Neural cell (in vitro differentiated cells): ENCODE measurements at regions not wholly inside any gene's neighbourhood (a gene's known extent, or its start where the extent isn't known, plus 50 kb on each side); places are given as distances from the start of the nearest gene placed in this dataset.

Source experiments
- H2AFZ ChIP-seq: fragments of 200-600, 300-800 bp; sonication (generic), shearing (Covaris generic); 2 replicates; pipeline ENCODE4 v1.6.0; 2014; ENCODE audit warnings: low read depth, mild to moderate bottlenecking, antibody characterized with exemption, low read length, moderate library complexity
- H3F3A ChIP-seq: fragments of 200-600 bp; shearing (Covaris generic); 2 replicates; pipeline ENCODE4 v1.6.1; 2016; ENCODE audit warnings: mild to moderate bottlenecking, moderate library complexity, mixed read lengths, antibody characterized with exemption, low read length; ENCODE audit not compliant: insufficient read depth, poor library complexity, severe bottlenecking
- H3K27ac ChIP-seq: fragments of 200-600, 300-800 bp; sonication (generic), shearing (Covaris generic); 2 replicates; pipeline ENCODE4 v1.5.1; 2014; ENCODE audit warnings: mild to moderate bottlenecking, low read length, moderate library complexity
- H3K27me3 ChIP-seq: fragments of 300-800, 200-600 bp; sonication (generic), shearing (Covaris generic); 2 replicates; pipeline ENCODE4 v1.6.0; 2014; ENCODE audit warnings: mild to moderate bottlenecking, low read depth, low read length, moderate library complexity; ENCODE audit not compliant: insufficient read depth
- H3K36me3 ChIP-seq: fragments of 300-800, 200-600 bp; sonication (generic), shearing (Covaris generic); 2 replicates; pipeline ENCODE4 v1.5.1; 2014; ENCODE audit warnings: mild to moderate bottlenecking, antibody characterized with exemption, low read length, moderate library complexity; ENCODE audit not compliant: insufficient read depth
- H3K4me2 ChIP-seq: fragments of 300-800, 200-600 bp; sonication (generic), shearing (Covaris generic); 2 replicates; pipeline ENCODE4 v1.6.0; 2014; ENCODE audit warnings: mild to moderate bottlenecking, low read length
- H3K4me3 ChIP-seq: fragments of 300-800, 200-600 bp; sonication (generic), shearing (Covaris generic); 2 replicates; pipeline ENCODE4 v1.5.1; 2014; ENCODE audit warnings: mild to moderate bottlenecking, low read length, moderate library complexity
- H3K79me2 ChIP-seq: fragments of 200-600 bp; shearing (Covaris generic); replicated peaks from 2 replicates; pipeline ENCODE4 v1.6.0; 2014; ENCODE audit warnings: mild to moderate bottlenecking, low read length, moderate library complexity; ENCODE audit not compliant: insufficient read depth
- H3K9ac ChIP-seq: fragments of 300-800, 200-600 bp; sonication (generic), shearing (Covaris generic); 2 replicates; pipeline ENCODE4 v1.6.1; 2016; ENCODE audit warnings: mild to moderate bottlenecking, low read length, mixed read lengths
- H3K9me2 ChIP-seq: fragments of 200-600 bp; shearing (Covaris generic); 2 replicates; pipeline ENCODE4 v1.6.1; 2016; ENCODE audit warnings: mild to moderate bottlenecking, low read length, mixed read lengths; ENCODE audit not compliant: insufficient read depth
- H3K9me3 ChIP-seq: fragments of 200-600, 300-800 bp; sonication (generic), shearing (Covaris generic); 2 replicates; pipeline ENCODE4 v1.6.1; 2016; ENCODE audit warnings: mild to moderate bottlenecking, mixed run types, low read length, moderate library complexity, mixed read lengths
- H4K20me1 ChIP-seq: fragments of 200-600 bp; shearing (Covaris generic); 2 replicates; pipeline ENCODE4 v1.6.1; 2016; ENCODE audit warnings: mild to moderate bottlenecking, mixed run types; ENCODE audit not compliant: insufficient read depth
- EP300 ChIP-seq: fragments of 450-650 bp; conservative IDR thresholded peaks from 2 replicates; pipeline ENCODE4 v1.6.1; 2014; ENCODE audit warnings: antibody characterized with exemption, mild to moderate bottlenecking, moderate library complexity; ENCODE audit not compliant: poor library complexity, severe bottlenecking
- EZH2 ChIP-seq: fragments of 200-600, 300-800 bp; shearing (Covaris generic), sonication (generic); IDR thresholded peaks from 2 replicates; pipeline ENCODE4 v1.6.1; 2014; ENCODE audit warnings: antibody characterized with exemption, low read length, borderline replicate concordance, mild to moderate bottlenecking; ENCODE audit not compliant: insufficient read depth, poor library complexity, severe bottlenecking
- MXI1 ChIP-seq: fragments of 450-650 bp; conservative IDR thresholded peaks from 2 replicates; pipeline ENCODE4 v1.6.1; 2014; ENCODE audit warnings: antibody characterized with exemption, mild to moderate bottlenecking; ENCODE audit not compliant: poor library complexity, severe bottlenecking
- POLR2AphosphoS5 ChIP-seq: IDR thresholded peaks from 2 replicates; pipeline ENCODE4 v1.6.1; 2012
- RAD21 ChIP-seq: fragments of 450-650 bp; conservative IDR thresholded peaks from 2 replicates; pipeline ENCODE4 v1.6.1; 2014; ENCODE audit warnings: antibody characterized with exemption, mild to moderate bottlenecking, moderate library complexity
- SMC3 ChIP-seq: fragments of 450-650 bp; conservative IDR thresholded peaks from 2 replicates; pipeline ENCODE4 v1.6.1; 2014; ENCODE audit warnings: antibody characterized with exemption, mild to moderate bottlenecking, moderate library complexity; ENCODE audit not compliant: poor library complexity
- TAF1 ChIP-seq: IDR thresholded peaks from 2 replicates; pipeline ENCODE4 v1.6.1; 2012; ENCODE audit warnings: low read depth
- TF ChIP-seq, protein P1 (sequence below): IDR thresholded peaks from 2 replicates; pipeline ENCODE4 v1.6.1; 2012; ENCODE audit warnings: borderline replicate concordance
- TF ChIP-seq, protein P2 (sequence below): fragments of 450-650 bp; IDR thresholded peaks from 2 replicates; pipeline ENCODE4 v1.5.1; 2014; ENCODE audit warnings: antibody characterized with exemption, mild to moderate bottlenecking, moderate library complexity; ENCODE audit not compliant: poor library complexity, severe bottlenecking

DNA sequence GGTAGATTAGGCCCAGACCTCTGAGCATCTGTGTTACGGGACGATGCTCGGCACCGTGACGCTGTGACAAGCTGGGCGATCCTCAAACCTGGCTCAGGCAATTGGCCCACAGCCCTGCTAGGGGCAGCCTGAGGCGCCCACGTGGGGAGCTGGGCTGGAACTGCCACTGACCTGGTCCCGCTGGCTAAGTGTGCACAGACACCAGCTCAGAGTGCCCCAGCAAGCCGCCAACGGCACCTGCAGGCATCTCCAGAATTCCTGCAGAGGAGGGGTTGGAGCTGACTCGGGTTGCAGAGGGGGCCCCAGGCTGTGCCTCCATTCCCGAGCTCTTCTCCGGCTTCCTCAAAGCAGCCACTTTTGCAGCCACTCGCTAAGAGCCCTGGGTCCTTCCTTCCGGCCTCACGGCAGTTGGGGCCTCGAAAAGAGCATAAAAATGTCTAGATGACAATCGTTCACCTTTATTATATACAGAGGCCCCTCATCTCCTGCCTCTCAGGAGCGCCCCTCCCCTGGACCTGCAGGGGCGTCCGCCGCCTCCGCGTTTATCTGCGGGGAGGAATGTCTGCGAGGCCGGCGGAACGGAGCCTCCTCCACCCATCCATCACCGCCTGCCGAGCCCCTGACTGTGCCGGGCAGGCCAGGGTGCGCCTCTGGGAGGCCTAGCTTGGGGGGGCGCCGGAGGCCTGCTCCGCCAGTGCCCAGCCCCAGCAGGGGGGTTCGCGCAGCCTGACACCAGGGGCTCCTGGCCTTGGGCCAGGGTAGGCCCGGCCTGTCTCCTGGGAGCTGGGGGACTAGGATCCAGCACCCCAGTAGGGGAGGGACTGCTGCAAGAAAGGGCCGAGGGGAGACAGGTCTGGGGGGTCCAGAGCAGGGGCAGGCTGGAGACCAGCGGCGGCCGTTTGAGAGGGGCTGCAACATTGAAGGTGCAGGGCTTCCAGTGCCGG, 144.9 kb downstream of the BARX1 start:
- Histone ChIP-seq H4K20me1 (no peaks in the 10 kb centered on the region), H2AFZ (no peak overlapping the region), H3F3A (no peaks in the 10 kb centered on the region), H3K4me3 (no peak overlapping the region), H3K4me2 (no peak overlapping the region), H3K9me3 (no peaks in the 10 kb centered on the region), H3K27ac (no peak overlapping the region), H3K9ac (no peak overlapping the region), H3K9me2 (no peaks in the 10 kb centered on the region), H3K36me3 (no peaks in the 10 kb centered on the region), H3K27me3 (no peaks in the 10 kb centered on the region), H3K79me2 (no peaks in the 10 kb centered on the region)
- TF ChIP-seq EZH2 = no peak
- TF ChIP-seq SMC3 = no peak
- TF ChIP-seq, protein P1, sequence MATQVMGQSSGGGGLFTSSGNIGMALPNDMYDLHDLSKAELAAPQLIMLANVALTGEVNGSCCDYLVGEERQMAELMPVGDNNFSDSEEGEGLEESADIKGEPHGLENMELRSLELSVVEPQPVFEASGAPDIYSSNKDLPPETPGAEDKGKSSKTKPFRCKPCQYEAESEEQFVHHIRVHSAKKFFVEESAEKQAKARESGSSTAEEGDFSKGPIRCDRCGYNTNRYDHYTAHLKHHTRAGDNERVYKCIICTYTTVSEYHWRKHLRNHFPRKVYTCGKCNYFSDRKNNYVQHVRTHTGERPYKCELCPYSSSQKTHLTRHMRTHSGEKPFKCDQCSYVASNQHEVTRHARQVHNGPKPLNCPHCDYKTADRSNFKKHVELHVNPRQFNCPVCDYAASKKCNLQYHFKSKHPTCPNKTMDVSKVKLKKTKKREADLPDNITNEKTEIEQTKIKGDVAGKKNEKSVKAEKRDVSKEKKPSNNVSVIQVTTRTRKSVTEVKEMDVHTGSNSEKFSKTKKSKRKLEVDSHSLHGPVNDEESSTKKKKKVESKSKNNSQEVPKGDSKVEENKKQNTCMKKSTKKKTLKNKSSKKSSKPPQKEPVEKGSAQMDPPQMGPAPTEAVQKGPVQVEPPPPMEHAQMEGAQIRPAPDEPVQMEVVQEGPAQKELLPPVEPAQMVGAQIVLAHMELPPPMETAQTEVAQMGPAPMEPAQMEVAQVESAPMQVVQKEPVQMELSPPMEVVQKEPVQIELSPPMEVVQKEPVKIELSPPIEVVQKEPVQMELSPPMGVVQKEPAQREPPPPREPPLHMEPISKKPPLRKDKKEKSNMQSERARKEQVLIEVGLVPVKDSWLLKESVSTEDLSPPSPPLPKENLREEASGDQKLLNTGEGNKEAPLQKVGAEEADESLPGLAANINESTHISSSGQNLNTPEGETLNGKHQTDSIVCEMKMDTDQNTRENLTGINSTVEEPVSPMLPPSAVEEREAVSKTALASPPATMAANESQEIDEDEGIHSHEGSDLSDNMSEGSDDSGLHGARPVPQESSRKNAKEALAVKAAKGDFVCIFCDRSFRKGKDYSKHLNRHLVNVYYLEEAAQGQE = no peak
- TF ChIP-seq TAF1 = no peak
- TF ChIP-seq, protein P2, sequence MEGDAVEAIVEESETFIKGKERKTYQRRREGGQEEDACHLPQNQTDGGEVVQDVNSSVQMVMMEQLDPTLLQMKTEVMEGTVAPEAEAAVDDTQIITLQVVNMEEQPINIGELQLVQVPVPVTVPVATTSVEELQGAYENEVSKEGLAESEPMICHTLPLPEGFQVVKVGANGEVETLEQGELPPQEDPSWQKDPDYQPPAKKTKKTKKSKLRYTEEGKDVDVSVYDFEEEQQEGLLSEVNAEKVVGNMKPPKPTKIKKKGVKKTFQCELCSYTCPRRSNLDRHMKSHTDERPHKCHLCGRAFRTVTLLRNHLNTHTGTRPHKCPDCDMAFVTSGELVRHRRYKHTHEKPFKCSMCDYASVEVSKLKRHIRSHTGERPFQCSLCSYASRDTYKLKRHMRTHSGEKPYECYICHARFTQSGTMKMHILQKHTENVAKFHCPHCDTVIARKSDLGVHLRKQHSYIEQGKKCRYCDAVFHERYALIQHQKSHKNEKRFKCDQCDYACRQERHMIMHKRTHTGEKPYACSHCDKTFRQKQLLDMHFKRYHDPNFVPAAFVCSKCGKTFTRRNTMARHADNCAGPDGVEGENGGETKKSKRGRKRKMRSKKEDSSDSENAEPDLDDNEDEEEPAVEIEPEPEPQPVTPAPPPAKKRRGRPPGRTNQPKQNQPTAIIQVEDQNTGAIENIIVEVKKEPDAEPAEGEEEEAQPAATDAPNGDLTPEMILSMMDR = no peak
- no peak for TF ChIP-seq MXI1
- TF ChIP-seq POLR2AphosphoS5 = no peak
- no peak for TF ChIP-seq RAD21
- no peak for TF ChIP-seq EP300

DNA sequence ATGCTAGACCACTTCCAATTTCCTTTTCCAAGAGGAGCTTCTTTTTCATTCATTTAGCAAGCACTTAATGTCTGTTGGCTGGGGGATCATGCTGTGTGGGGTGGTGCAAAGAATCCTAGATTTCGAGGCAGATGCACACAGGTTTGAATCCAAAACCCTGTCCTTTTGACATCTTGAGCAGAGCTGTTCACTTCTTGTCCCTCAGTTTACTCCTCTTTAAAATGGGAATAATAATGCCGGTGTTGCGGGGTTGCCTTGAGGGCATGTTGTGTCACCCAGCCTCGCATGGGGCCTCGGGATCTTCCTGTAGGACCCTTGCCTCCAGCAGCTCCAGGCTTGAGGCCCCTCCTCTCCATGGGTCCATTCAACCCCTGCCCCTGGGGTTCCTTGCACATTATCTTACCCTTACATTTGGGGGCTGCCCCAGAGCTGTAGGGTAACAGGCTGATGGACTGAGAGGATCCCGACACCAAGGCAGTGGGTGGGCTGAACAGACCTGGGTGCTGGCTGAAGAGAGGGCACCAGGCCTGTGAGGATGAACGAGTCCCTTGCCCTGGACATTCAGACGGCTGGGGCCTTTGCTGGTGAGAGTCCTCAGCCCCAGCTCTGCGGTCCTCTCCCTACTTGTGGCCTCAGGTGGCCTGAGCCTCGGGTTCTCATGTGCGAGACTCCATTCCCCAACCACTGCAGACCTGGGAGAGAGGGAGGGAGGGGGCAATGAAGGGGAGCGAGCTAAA, 145.8 kb downstream of the BARX1 start:
- Histone ChIP-seq H3K36me3 (no peaks in the 10 kb centered on the region), H3K27me3 (no peaks in the 10 kb centered on the region), H3K79me2 (no peaks in the 10 kb centered on the region), H3F3A (no peaks in the 10 kb centered on the region), H3K4me3 (no peak overlapping the region), H3K9me2 (no peaks in the 10 kb centered on the region), H3K9ac (no peak overlapping the region), H3K27ac (no peak overlapping the region), H2AFZ (no peak overlapping the region), H3K4me2 (no peak overlapping the region), H3K9me3 (no peaks in the 10 kb centered on the region), H4K20me1 (no peaks in the 10 kb centered on the region)
- TF ChIP-seq MXI1 (no peak), SMC3 (no peak), EP300 (no peak), EZH2 (no peak)
- TF ChIP-seq, protein P1 = no peak
